BLaER1 treated with 17β-estradiol and CSF1 and Interleukin-3, amounts not matched to agents 10 nM and 100 nM (cell line): ENCODE measurements at regions not wholly inside any gene's neighbourhood (a gene's known extent, or its start where the extent isn't known, plus 50 kb on each side); places are given as distances from the start of the nearest gene placed in this dataset.

Experiments
- H3K27ac ChIP-seq, 11 experiments: shearing (Covaris generic); formaldehyde crosslinking; 2 replicates each; pipeline ENCODE4 v1.8.1; 2022
- H3K27me3 ChIP-seq, 11 experiments: shearing (Covaris generic); formaldehyde crosslinking; 2 replicates each; pipeline ENCODE4 v1.8.1; 2022
- H3K36me3 ChIP-seq, 11 experiments: shearing (Covaris generic); formaldehyde crosslinking; 2 replicates each; pipeline ENCODE4 v1.8.1; 2022
- H3K4me1 ChIP-seq, 10 experiments: shearing (Covaris generic); formaldehyde crosslinking; 2 replicates each; pipeline ENCODE4 v1.8.1; 2022
- H3K4me2 ChIP-seq, 11 experiments: shearing (Covaris generic); formaldehyde crosslinking; 2 replicates each; pipeline ENCODE4 v1.8.1; 2022
- H3K4me3 ChIP-seq, 10 experiments: shearing (Covaris generic); formaldehyde crosslinking; 2 replicates each; pipeline ENCODE4 v1.8.1; 2022
- H3K9ac ChIP-seq, 11 experiments: shearing (Covaris generic); formaldehyde crosslinking; 2 replicates each; pipeline ENCODE4 v1.8.1; 2022
- H3K9me3 ChIP-seq, 11 experiments: shearing (Covaris generic); formaldehyde crosslinking; replicated peaks in 1 of 11; 2 replicates each; pipeline ENCODE4 v1.8.1; 2022
- H4K20me1 ChIP-seq, 11 experiments: shearing (Covaris generic); formaldehyde crosslinking; 2 replicates each; pipeline ENCODE4 v1.8.1; 2022
- Cebpa-rat ChIP-seq, 11 experiments: shearing (Covaris generic); IDR thresholded peaks; 2 replicates each; pipeline ENCODE4 v1.8.1; 2022

- no peak overlapping the region for H3K4me3 ChIP-seq
- H3K36me3 ChIP-seq = no peaks in the 10 kb centered on the region
- no peaks in the 10 kb centered on the region for H3K27me3 ChIP-seq
- H3K27ac ChIP-seq = no peak overlapping the region
- no peaks in the 10 kb centered on the region for H3K4me1 ChIP-seq
- TF ChIP-seq Cebpa-rat (IDR thresholded peaks at IDR 0.05) = no peak
- no peak overlapping the region for H3K9ac ChIP-seq
- H3K4me2 ChIP-seq = no peak overlapping the region
- no peaks in the 10 kb centered on the region for H3K9me3 ChIP-seq
- no peaks in the 10 kb centered on the region for H4K20me1 ChIP-seq
Measured at GRCh38 chr13:105816994-105817393, 718.5 kb downstream of the EFNB2 start.

DNA sequence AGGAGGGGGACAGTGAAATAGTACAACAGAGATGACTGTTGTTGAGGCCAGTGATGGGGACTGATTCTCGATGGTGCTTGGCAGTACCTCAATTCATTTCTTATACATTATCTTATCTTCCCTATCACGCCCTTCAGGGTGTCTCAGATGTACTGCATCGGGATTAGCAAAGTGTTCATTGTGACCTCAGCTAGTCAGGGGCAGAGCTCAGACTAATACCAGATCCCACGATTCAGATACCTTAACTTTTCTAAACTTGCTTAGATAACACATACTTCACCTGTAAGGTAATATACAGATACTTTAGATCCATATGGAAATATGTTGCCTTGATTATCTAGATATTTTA lies 720.6 kb downstream of the EFNB2 start:
- no peak overlapping the region for H3K9ac ChIP-seq
- H4K20me1 ChIP-seq = no peaks in the 10 kb centered on the region
- TF ChIP-seq Cebpa-rat (IDR thresholded peaks at IDR 0.05) = no peak
- no peaks in the 10 kb centered on the region for H3K9me3 ChIP-seq
- H3K27ac ChIP-seq = no peak overlapping the region
- no peak overlapping the region for H3K4me2 ChIP-seq
- no peaks in the 10 kb centered on the region for H3K27me3 ChIP-seq
- H3K4me3 ChIP-seq = no peak overlapping the region
- no peaks in the 10 kb centered on the region for H3K4me1 ChIP-seq
- no peaks in the 10 kb centered on the region for H3K36me3 ChIP-seq

DNA sequence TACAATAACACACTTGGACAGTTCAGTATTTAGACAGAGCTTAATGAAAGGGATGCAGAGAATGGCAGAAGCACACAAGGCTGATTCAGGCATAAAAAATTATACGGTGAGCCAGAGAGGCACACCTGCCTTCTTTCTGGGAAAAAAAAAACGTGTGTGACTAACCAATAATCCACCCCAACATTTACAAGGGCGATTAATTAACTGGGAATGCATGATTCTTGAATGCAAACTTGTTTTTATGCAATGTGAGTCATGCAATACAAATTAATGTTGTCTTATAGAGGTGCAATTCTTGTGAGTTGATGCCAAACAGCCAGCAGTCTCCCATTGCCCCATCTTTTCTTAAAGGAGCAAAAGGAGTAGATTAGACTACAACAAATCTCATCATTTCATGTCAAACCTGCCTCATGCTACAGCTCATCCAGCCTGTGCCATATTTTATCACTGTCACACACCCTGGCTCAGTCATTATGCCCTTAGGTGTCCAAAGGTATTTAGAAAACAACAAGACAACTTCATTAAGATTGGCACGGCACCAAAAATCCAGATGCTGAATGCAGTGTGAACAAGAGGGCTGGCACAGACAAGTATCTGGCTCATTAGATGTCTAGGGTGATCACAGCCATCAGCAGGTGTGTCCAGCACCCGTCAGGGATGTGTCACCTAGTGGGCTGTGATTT lies 721.1 kb downstream of the EFNB2 start:
- no peaks in the 10 kb centered on the region for H3K36me3 ChIP-seq
- TF ChIP-seq Cebpa-rat (IDR thresholded peaks at IDR 0.05) = no peak
- no peak overlapping the region for H3K4me2 ChIP-seq
- no peaks in the 10 kb centered on the region for H3K4me1 ChIP-seq
- no peaks in the 10 kb centered on the region for H3K9me3 ChIP-seq
- H3K4me3 ChIP-seq = no peak overlapping the region
- no peak overlapping the region for H3K27ac ChIP-seq
- no peak overlapping the region for H3K9ac ChIP-seq
- H4K20me1 ChIP-seq = no peaks in the 10 kb centered on the region
- no peaks in the 10 kb centered on the region for H3K27me3 ChIP-seq

DNA sequence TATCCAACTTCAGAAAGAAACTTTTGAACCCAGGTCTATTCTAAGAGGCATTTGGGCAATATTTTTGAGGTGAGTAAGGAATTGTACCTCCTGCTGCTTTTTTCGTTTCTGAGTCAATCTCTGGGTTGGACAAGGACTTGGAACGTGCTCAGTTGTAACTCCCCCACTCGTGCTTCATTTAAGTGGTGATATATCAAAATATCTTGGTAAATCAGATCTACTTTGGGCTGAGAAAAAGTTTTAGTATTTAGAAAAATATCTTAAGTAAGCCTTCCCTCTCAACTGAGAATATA lies 728.9 kb downstream of the EFNB2 start:
- Histone ChIP-seq H3K27me3 (no peaks in the 10 kb centered on the region), H4K20me1 (no peaks in the 10 kb centered on the region), H3K27ac (no peak overlapping the region), H3K9me3 (no peaks in the 10 kb centered on the region), H3K36me3 (no peaks in the 10 kb centered on the region), H3K4me2 (no peak overlapping the region), H3K4me1 (no peaks in the 10 kb centered on the region), H3K9ac (no peak overlapping the region), H3K4me3 (no peak overlapping the region)
- TF ChIP-seq Cebpa-rat (IDR thresholded peaks at IDR 0.05) = no peak

DNA sequence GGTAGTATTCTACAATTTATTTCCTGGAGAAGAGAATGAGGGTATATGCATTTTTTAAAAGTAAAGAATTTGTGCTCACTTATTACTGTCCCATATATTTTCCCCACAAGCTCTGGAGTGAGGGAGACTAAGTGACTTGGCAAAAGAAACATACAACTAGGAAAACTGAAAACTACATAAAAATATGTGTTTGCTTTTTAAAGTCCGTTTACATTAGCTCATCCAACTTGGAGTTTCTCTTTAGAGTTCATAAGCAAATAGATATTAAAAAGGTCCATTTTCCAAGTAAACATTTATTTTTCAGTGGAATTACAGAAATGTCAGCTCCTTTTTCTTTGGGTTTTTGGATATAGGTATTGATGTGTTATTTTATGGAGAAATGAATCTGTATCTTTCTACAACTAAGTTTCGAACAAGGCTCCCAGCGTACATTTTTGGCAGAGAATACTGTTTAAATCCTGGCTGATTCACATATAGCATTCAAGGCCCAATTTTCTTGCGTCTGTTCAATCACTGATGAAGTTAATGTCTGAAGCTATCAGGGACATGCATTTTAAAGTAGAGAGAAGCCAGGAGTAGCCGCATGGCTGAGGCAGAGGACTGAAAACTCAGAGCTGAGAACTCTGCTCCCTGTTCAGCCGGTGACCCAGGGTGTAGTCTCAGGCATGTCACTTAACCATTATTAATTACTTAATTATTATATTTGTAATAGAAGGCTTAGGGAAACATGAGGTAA lies 729.4 kb downstream of the EFNB2 start:
- no peaks in the 10 kb centered on the region for H3K9me3 ChIP-seq
- H3K4me2 ChIP-seq = no peak overlapping the region
- H3K36me3 ChIP-seq = no peaks in the 10 kb centered on the region
- no peaks in the 10 kb centered on the region for H3K27me3 ChIP-seq
- no peaks in the 10 kb centered on the region for H4K20me1 ChIP-seq
- TF ChIP-seq Cebpa-rat (IDR thresholded peaks at IDR 0.05) = no peak
- H3K27ac ChIP-seq = no peak overlapping the region
- H3K4me1 ChIP-seq = no peaks in the 10 kb centered on the region
- no peak overlapping the region for H3K9ac ChIP-seq
- no peak overlapping the region for H3K4me3 ChIP-seq

DNA sequence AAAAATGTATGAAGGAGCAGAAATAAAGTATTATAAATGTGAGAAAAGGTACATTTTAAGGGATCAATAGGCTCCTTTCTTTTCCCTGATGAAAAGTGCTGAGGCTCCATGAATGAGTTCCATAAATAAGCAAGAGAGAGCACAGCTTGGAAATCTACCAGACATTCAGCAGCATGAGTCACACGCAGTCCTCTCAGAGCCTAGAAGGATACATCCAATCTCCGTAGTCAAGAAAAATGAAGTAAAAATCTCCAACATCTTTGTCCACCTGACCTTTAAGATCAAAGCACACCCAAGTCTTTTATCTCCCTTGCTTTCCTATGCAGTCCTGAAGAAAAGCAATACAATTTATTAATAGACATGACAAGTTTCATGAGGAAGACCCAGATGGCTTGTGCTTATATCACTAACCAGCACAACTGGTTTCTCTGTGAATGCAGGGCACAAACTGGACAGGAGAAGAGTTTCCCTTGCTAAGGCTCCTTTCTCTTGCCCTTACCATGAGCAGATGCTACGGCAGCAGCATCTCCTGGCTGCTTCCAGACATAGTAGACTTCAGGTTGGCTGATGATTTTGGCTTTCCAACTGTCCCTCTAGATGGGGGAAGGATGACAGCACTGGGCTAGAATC lies 730.8 kb downstream of the EFNB2 start:
- no peak overlapping the region for H3K4me2 ChIP-seq
- H3K27ac ChIP-seq = no peak overlapping the region

GRCh38 chr13:105799155-105799554 lies 736.3 kb downstream of the EFNB2 start:
- H3K9me3 ChIP-seq = no peaks in the 10 kb centered on the region
- no peaks in the 10 kb centered on the region for H3K4me1 ChIP-seq
- no peak overlapping the region for H3K27ac ChIP-seq
- no peaks in the 10 kb centered on the region for H3K27me3 ChIP-seq
- no peak overlapping the region for H3K4me2 ChIP-seq
- H3K4me3 ChIP-seq = no peak overlapping the region
- no peaks in the 10 kb centered on the region for H3K36me3 ChIP-seq
- no peak for TF ChIP-seq Cebpa-rat (IDR thresholded peaks at IDR 0.05)
- H4K20me1 ChIP-seq = no peaks in the 10 kb centered on the region
- no peak overlapping the region for H3K9ac ChIP-seq

More for the DNA sequence above, 730.8 kb downstream of the EFNB2 start:
- H4K20me1 ChIP-seq = no peaks in the 10 kb centered on the region
- H3K4me3 ChIP-seq = no peak overlapping the region
- H3K4me1 ChIP-seq = no peaks in the 10 kb centered on the region
- H3K9me3 ChIP-seq = no peaks in the 10 kb centered on the region
- no peak overlapping the region for H3K9ac ChIP-seq
- no peaks in the 10 kb centered on the region for H3K27me3 ChIP-seq
- no peaks in the 10 kb centered on the region for H3K36me3 ChIP-seq
- TF ChIP-seq Cebpa-rat (IDR thresholded peaks at IDR 0.05) = no peak

- no peak for TF ChIP-seq Cebpa-rat (IDR thresholded peaks at IDR 0.05)
Measured at GRCh38 chr13:105798541-105798940, 736.9 kb downstream of the EFNB2 start.

GRCh38 chr13:105796081-105796480 lies 739.4 kb downstream of the EFNB2 start:
- Histone ChIP-seq H3K9ac (no peak overlapping the region), H3K4me1 (no peaks in the 10 kb centered on the region), H3K27me3 (no peaks in the 10 kb centered on the region), H3K4me2 (no peak overlapping the region), H3K9me3 (0 out of 22 replicates have a peak, but pooled peaks cover 0 to 6% (median 0%) of the 10 kb centered on the region in 11 experiments), H3K36me3 (no peaks in the 10 kb centered on the region), H3K4me3 (no peak overlapping the region), H4K20me1 (no peaks in the 10 kb centered on the region), H3K27ac (no peak overlapping the region)
- TF ChIP-seq Cebpa-rat (IDR thresholded peaks at IDR 0.05) = no peak

More at GRCh38 chr13:105798541-105798940, 736.9 kb downstream of the EFNB2 start:
- Histone ChIP-seq H3K4me1 (no peaks in the 10 kb centered on the region), H3K27me3 (no peaks in the 10 kb centered on the region), H4K20me1 (no peaks in the 10 kb centered on the region), H3K27ac (no peak overlapping the region), H3K36me3 (no peaks in the 10 kb centered on the region), H3K4me3 (no peak overlapping the region), H3K9me3 (0 out of 22 replicates have a peak, but pooled peaks cover 0 to 3% (median 0%) of the 10 kb centered on the region in 11 experiments), H3K9ac (no peak overlapping the region), H3K4me2 (no peak overlapping the region)

GRCh38 chr13:105790923-105791322 lies 744.5 kb downstream of the EFNB2 start:
- H3K4me3 ChIP-seq = no peak overlapping the region

More at GRCh38 chr13:105790923-105791322, 744.5 kb downstream of the EFNB2 start:
- Histone ChIP-seq H3K4me2 (no peak overlapping the region), H3K9ac (no peak overlapping the region), H3K27ac (no peak overlapping the region), H3K9me3 (0 out of 22 replicates have a peak, but pooled peaks cover 0 to 6% (median 0%) of the 10 kb centered on the region in 11 experiments), H3K27me3 (no peaks in the 10 kb centered on the region), H4K20me1 (no peaks in the 10 kb centered on the region), H3K36me3 (no peaks in the 10 kb centered on the region), H3K4me1 (no peaks in the 10 kb centered on the region)
- TF ChIP-seq Cebpa-rat (IDR thresholded peaks at IDR 0.05) = no peak
